K562 (cell line): ENCODE measurements at regions not wholly inside any gene's neighbourhood (a gene's known extent, or its start where the extent isn't known, plus 50 kb on each side); places are given as distances from the start of the nearest gene placed in this dataset.

Experiments
- ATAC-seq: fragments of 200-7000 bp; cut with Tn5 transposase; 3 replicates; pipeline ENCODE4 v1.9.1; 2020; ENCODE audit warnings: moderate library complexity
- BruUV-seq: library from RNA; stranded (reverse); fragments of 400-500 nt; replicated peaks from 2 replicates; lab custom pipeline; 2021; lab: Mats Ljungman, UMichigan
- CTCF ChIA-PET: fragments of 300-600 bp; formaldehyde crosslinking; extraction: SDS; loops from one replicate; lab custom pipeline; 2021; ENCODE audit warnings: low intra/inter-chr PET ratio; lab: Yijun Ruan, JAX
- POLR2A ChIA-PET: fragments of 300-600, 350-650 bp; sonication (Branson Sonifier 250); formaldehyde crosslinking; extraction: SDS; loops from one replicate; lab custom pipeline; 2021; ENCODE audit warnings: antibody characterized with exemption, inconsistent platforms; lab: Yijun Ruan, JAX
- DNase-seq, 4 experiments: peaks; one replicate each; pipeline versions ENCODE4 v3.0.0 to v3.0.0-alpha.2; 2011 to 2018; ENCODE audit warnings: low spot score in 3 of 4, mixed read lengths in 3 of 4; ENCODE audit errors: extremely low read depth in 1 of 4
- FAIRE-seq: peaks from 2 replicates; lab custom pipeline; 2011; peaks lifted over from hg19 to GRCh38; lab: Jason Lieb, UNC
- H2AFZ ChIP-seq: 2 replicates; pipeline ENCODE4 v1.6.0; 2011; ENCODE audit warnings: low read depth, low read length, control low read depth, inconsistent platforms
- H3K27ac ChIP-seq: fragments of 200-600 bp; 3 replicates; pipeline ENCODE4 v1.8.0; 2011; ENCODE audit warnings: low read depth, mild to moderate bottlenecking, control low read depth, inconsistent platforms, low read length, moderate library complexity, mixed read lengths; ENCODE audit errors: extremely low read depth
- H3K27me3 ChIP-seq, 2 experiments: fragments of 300-600 bp in 1 of 2; 2 replicates in 1 of 2; 3 replicates in 1 of 2; pipeline versions ENCODE4 v1.6.0 to v1.8.0; 2011; ENCODE audit warnings: inconsistent platforms in 2 of 2, low read length in 2 of 2, mild to moderate bottlenecking in 1 of 2, mixed read lengths in 1 of 2, moderate library complexity in 1 of 2; ENCODE audit not compliant: control insufficient read depth in 2 of 2, insufficient read depth in 2 of 2
- H3K36me3 ChIP-seq: fragments of 300-600 bp; 3 replicates; pipeline ENCODE4 v1.8.0; 2011; ENCODE audit warnings: mild to moderate bottlenecking, low read length, inconsistent platforms; ENCODE audit not compliant: control insufficient read depth, insufficient read depth
- H3K4me1 ChIP-seq, 2 experiments: fragments of 200-600 bp in 1 of 2; replicated peaks in 1 of 2; 2 replicates in 1 of 2; 3 replicates in 1 of 2; pipeline versions ENCODE4 v1.5.1 to v1.8.0; 2011; ENCODE audit warnings: inconsistent platforms in 2 of 2, low read length in 2 of 2, mild to moderate bottlenecking in 1 of 2, mixed read lengths in 1 of 2, moderate library complexity in 1 of 2; ENCODE audit not compliant: control insufficient read depth in 2 of 2, insufficient read depth in 2 of 2
- H3K4me2 ChIP-seq: 2 replicates; pipeline ENCODE4 v1.6.1; 2011; ENCODE audit warnings: low read length, control low read depth, inconsistent platforms, mixed read lengths; ENCODE audit not compliant: insufficient read depth
- H3K4me3 ChIP-seq: fragments of 200-600 bp; sonication (generic), shearing (Covaris generic); 2 replicates; pipeline ENCODE4 v1.5.1; 2016; ENCODE audit warnings: control low read depth, inconsistent platforms
- H3K79me2 ChIP-seq: fragments of 200-600 bp; 3 replicates; pipeline ENCODE4 v1.8.0; 2011; ENCODE audit warnings: low read length, inconsistent platforms; ENCODE audit not compliant: control insufficient read depth, insufficient read depth
- H3K9ac ChIP-seq, 2 experiments: 2 replicates each; pipeline versions ENCODE4 v1.6.0 to v1.6.1; 2011; ENCODE audit warnings: low read depth in 2 of 2, low read length in 2 of 2, control low read depth in 1 of 2, inconsistent platforms in 1 of 2, mild to moderate bottlenecking in 1 of 2, mixed read lengths in 1 of 2; ENCODE audit not compliant: insufficient read depth in 1 of 2
- H3K9me1 ChIP-seq: one replicate; pipeline ENCODE4 v1.6.0; 2011; ENCODE audit warnings: inconsistent platforms, mild to moderate bottlenecking, low read length, moderate library complexity; ENCODE audit not compliant: control insufficient read depth, insufficient read depth
- H3K9me3 ChIP-seq: replicated peaks from 2 replicates; pipeline ENCODE4 v1.5.1; 2011; ENCODE audit warnings: low read depth, low read length, inconsistent platforms; ENCODE audit not compliant: control insufficient read depth, insufficient read depth
- H4K20me1 ChIP-seq: replicated peaks from 2 replicates; pipeline ENCODE4 v1.6.1; 2011; ENCODE audit warnings: low read length, inconsistent platforms, mixed read lengths; ENCODE audit not compliant: control insufficient read depth, insufficient read depth
- COPS2 ChIP-seq: fragments of 450-650 bp; conservative IDR thresholded peaks from 2 replicates; pipeline ENCODE4 v1.6.1; 2016; ENCODE audit warnings: mild to moderate bottlenecking, moderate library complexity
- ERF ChIP-seq: fragments of 450-650 bp; formaldehyde crosslinking; IDR thresholded peaks from 2 replicates; pipeline ENCODE4 v1.4.0; 2020; ENCODE audit warnings: mild to moderate bottlenecking, mixed read lengths
- GATA2 ChIP-seq: sonication (generic); formaldehyde crosslinking; IDR thresholded peaks from 2 replicates; pipeline ENCODE4 v1.4.0; 2020; ENCODE audit warnings: mild to moderate bottlenecking, missing genetic modification reagents
- HSF4 ChIP-seq: fragments of 250-450 bp; sonication (Bioruptor Pico); IDR thresholded peaks from 2 replicates; pipeline ENCODE4 v2.1.2; 2022; ENCODE audit warnings: mild to moderate bottlenecking, moderate library complexity, borderline replicate concordance
- KAT2B ChIP-seq: IDR thresholded peaks from one replicate; pipeline ENCODE4 v1.6.1; 2012; ENCODE audit warnings: low read depth, mild to moderate bottlenecking, control low read depth, inconsistent platforms, low read length, moderate library complexity
- MYBL2 ChIP-seq, 2 experiments: fragments of 450-650 bp in 1 of 2; sonication (generic) in 1 of 2; formaldehyde crosslinking in 1 of 2; IDR thresholded peaks; 2 replicates each; pipeline versions ENCODE4 v1.6.1 to v1.8.1; 2017 to 2022; ENCODE audit warnings: borderline replicate concordance in 1 of 2, inconsistent platforms in 1 of 2, low read depth in 1 of 2, mild to moderate bottlenecking in 1 of 2, missing genetic modification reagents in 1 of 2, moderate library complexity in 1 of 2
- NUFIP1 ChIP-seq: fragments of 450-650 bp; IDR thresholded peaks from 2 replicates; pipeline ENCODE4 v1.6.1; 2018; ENCODE audit not compliant: partially characterized antibody
- POU5F1 ChIP-seq: fragments of 150-350 bp; IDR thresholded peaks from 2 replicates; pipeline ENCODE4 v1.6.1; 2014; ENCODE audit warnings: borderline replicate concordance, low read length, low read depth, mild to moderate bottlenecking; ENCODE audit not compliant: partially characterized antibody
- ZNF785 ChIP-seq: fragments of 250-450 bp; sonication (Bioruptor Pico); IDR thresholded peaks from 2 replicates; pipeline ENCODE4 v1.4.0; 2020; ENCODE audit warnings: mild to moderate bottlenecking
- WGBS: fragments of 100-300 bp; shearing (Covaris generic); methylation state at CpG from one replicate; pipeline ENCODE4 v1.1.6; 2016; ENCODE audit warnings: low coverage, mixed read lengths; ENCODE audit not compliant: insufficient coverage; ENCODE audit errors: missing lambda C conversion rate; 5-methylcytosine and 5-hydroxymethylcytosine counted together
- in situ Hi-C: fragments of 300-500 bp; cut with MboI; formaldehyde crosslinking; loops from 4 replicates; pipeline ENCODE4 v1.15.0; 2018; ENCODE audit warnings: inconsistent platforms, mixed read lengths
- intact Hi-C: fragments of 100-400 bp; cut with micrococcal nuclease; formaldehyde crosslinking; loops from 2 replicates; pipeline ENCODE4 v1.14.2; 2022
- TF ChIP-seq, protein P1 (sequence below): fragments of 450-650 bp; IDR thresholded peaks from 2 replicates; pipeline ENCODE4 v1.6.1; 2017; ENCODE audit warnings: mild to moderate bottlenecking, moderate library complexity
- TF ChIP-seq, protein P2 (sequence below): fragments of 200-400 bp; formaldehyde crosslinking; IDR thresholded peaks from 2 replicates; pipeline ENCODE4 v1.6.1; 2017; ENCODE audit warnings: mild to moderate bottlenecking, low read depth, low read length, moderate library complexity
- TF ChIP-seq, protein P3 (sequence below): fragments of 250-450 bp; sonication (Bioruptor Pico); IDR thresholded peaks from 2 replicates; pipeline ENCODE4 v1.4.0; 2020
- TF ChIP-seq, protein P4 (sequence below): sonication (generic); formaldehyde crosslinking; IDR thresholded peaks from 2 replicates; pipeline ENCODE4 v1.8.1; 2022; ENCODE audit warnings: missing genetic modification reagents

DNA sequence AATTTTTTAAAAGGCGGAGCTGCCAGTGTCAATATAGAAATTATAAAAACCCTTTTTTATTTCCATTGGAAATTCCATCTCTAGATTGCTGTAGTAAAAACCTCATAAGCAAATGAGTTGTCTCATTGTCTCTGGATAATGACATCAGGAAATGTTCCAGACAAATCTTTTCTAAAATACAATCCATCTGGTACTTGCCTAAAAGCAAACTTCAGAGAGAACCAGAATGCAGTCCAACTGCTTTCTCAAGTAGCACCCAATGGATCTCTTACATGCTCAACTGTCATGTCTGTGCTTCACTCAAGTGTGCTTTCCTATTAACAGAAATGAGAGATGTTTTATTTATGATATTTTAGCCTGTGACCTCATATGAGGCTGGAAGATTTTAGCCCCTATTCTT is 399.6 kb upstream of the NDST3 start:
- BruUV-seq, result no TSS peak
- intact Hi-C loops, result no loop called here
- Histone ChIP-seq H3K9ac (no peak overlapping the region), H4K20me1 (no peaks in the 10 kb centered on the region), H3K4me2 (no peak overlapping the region), H3K9me3 (no peaks in the 10 kb centered on the region), H3K36me3 (no peaks in the 10 kb centered on the region), H3K27ac (no peak overlapping the region), H3K79me2 (no peaks in the 10 kb centered on the region), H3K27me3 (no peaks in the 10 kb centered on the region), H3K9me1 (no peaks in the 10 kb centered on the region), H3K4me3 (no peak overlapping the region), H2AFZ (no peak overlapping the region), H3K4me1 (no peaks in the 10 kb centered on the region)
- in situ Hi-C loops, result no loop called here
- ChIA-PET POLR2A (no interaction called here), CTCF (no interaction called here)
- FAIRE-seq, result no peak
- no peak for ATAC-seq
- no peak for DNase-seq
- TF ChIP-seq POU5F1 (no peak), COPS2 (no peak), KAT2B (no peak), ZNF785 (CRISPR knock-in tag) (no peak), GATA2 (CRISPR knock-in tag) (no peak), NUFIP1 (no peak), MYBL2 (IDR thresholded peaks at IDR 0.05; ENCODE audit: low read depth) (no peak), MYBL2 (CRISPR knock-in tag; IDR thresholded peaks at IDR 0.05; ENCODE audit: borderline replicate concordance) (no peak), HSF4 (CRISPR knock-in tag) (no peak), ERF (no peak)
- TF ChIP-seq, protein P1, sequence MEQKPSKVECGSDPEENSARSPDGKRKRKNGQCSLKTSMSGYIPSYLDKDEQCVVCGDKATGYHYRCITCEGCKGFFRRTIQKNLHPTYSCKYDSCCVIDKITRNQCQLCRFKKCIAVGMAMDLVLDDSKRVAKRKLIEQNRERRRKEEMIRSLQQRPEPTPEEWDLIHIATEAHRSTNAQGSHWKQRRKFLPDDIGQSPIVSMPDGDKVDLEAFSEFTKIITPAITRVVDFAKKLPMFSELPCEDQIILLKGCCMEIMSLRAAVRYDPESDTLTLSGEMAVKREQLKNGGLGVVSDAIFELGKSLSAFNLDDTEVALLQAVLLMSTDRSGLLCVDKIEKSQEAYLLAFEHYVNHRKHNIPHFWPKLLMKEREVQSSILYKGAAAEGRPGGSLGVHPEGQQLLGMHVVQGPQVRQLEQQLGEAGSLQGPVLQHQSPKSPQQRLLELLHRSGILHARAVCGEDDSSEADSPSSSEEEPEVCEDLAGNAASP, result no peak
- TF ChIP-seq, protein P2, sequence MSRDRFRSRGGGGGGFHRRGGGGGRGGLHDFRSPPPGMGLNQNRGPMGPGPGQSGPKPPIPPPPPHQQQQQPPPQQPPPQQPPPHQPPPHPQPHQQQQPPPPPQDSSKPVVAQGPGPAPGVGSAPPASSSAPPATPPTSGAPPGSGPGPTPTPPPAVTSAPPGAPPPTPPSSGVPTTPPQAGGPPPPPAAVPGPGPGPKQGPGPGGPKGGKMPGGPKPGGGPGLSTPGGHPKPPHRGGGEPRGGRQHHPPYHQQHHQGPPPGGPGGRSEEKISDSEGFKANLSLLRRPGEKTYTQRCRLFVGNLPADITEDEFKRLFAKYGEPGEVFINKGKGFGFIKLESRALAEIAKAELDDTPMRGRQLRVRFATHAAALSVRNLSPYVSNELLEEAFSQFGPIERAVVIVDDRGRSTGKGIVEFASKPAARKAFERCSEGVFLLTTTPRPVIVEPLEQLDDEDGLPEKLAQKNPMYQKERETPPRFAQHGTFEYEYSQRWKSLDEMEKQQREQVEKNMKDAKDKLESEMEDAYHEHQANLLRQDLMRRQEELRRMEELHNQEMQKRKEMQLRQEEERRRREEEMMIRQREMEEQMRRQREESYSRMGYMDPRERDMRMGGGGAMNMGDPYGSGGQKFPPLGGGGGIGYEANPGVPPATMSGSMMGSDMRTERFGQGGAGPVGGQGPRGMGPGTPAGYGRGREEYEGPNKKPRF, result no peak
- TF ChIP-seq, protein P3, sequence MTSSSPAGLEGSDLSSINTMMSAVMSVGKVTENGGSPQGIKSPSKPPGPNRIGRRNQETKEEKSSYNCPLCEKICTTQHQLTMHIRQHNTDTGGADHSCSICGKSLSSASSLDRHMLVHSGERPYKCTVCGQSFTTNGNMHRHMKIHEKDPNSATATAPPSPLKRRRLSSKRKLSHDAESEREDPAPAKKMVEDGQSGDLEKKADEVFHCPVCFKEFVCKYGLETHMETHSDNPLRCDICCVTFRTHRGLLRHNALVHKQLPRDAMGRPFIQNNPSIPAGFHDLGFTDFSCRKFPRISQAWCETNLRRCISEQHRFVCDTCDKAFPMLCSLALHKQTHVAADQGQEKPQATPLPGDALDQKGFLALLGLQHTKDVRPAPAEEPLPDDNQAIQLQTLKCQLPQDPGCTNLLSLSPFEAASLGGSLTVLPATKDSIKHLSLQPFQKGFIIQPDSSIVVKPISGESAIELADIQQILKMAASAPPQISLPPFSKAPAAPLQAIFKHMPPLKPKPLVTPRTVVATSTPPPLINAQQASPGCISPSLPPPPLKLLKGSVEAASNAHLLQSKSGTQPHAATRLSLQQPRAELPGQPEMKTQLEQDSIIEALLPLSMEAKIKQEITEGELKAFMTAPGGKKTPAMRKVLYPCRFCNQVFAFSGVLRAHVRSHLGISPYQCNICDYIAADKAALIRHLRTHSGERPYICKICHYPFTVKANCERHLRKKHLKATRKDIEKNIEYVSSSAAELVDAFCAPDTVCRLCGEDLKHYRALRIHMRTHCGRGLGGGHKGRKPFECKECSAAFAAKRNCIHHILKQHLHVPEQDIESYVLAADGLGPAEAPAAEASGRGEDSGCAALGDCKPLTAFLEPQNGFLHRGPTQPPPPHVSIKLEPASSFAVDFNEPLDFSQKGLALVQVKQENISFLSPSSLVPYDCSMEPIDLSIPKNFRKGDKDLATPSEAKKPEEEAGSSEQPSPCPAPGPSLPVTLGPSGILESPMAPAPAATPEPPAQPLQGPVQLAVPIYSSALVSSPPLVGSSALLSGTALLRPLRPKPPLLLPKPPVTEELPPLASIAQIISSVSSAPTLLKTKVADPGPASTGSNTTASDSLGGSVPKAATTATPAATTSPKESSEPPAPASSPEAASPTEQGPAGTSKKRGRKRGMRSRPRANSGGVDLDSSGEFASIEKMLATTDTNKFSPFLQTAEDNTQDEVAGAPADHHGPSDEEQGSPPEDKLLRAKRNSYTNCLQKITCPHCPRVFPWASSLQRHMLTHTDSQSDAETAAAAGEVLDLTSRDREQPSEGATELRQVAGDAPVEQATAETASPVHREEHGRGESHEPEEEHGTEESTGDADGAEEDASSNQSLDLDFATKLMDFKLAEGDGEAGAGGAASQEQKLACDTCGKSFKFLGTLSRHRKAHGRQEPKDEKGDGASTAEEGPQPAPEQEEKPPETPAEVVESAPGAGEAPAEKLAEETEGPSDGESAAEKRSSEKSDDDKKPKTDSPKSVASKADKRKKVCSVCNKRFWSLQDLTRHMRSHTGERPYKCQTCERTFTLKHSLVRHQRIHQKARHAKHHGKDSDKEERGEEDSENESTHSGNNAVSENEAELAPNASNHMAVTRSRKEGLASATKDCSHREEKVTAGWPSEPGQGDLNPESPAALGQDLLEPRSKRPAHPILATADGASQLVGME (CRISPR knock-in tag), result no peak
- TF ChIP-seq, protein P4, sequence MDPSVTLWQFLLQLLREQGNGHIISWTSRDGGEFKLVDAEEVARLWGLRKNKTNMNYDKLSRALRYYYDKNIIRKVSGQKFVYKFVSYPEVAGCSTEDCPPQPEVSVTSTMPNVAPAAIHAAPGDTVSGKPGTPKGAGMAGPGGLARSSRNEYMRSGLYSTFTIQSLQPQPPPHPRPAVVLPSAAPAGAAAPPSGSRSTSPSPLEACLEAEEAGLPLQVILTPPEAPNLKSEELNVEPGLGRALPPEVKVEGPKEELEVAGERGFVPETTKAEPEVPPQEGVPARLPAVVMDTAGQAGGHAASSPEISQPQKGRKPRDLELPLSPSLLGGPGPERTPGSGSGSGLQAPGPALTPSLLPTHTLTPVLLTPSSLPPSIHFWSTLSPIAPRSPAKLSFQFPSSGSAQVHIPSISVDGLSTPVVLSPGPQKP (CRISPR knock-in tag), result no peak
- 0% methylated on average over 1 of the region's 1 CpG for WGBS
